WTC11 (cell line): ENCODE measurements at regions not wholly inside any gene's neighbourhood (a gene's known extent, or its start where the extent isn't known, plus 50 kb on each side); places are given as distances from the start of the nearest gene placed in this dataset.

Experiments used
- ATAC-seq: fragments of 200-7000 bp; cut with Tn5 transposase; 2 replicates; pipeline ENCODE4 v1.10.0; 2021; ENCODE audit warnings: mild to moderate bottlenecking, moderate library complexity
- CTCF ChIA-PET: fragments of 300-600 bp; sonication (Branson Sonifier 250); formaldehyde crosslinking; loops from one replicate; lab custom pipeline; 2021; ENCODE audit warnings: antibody characterized with exemption; lab: Charles Lee
- POLR2A ChIA-PET: fragments of 350-600 bp; sonication (Branson Sonifier 250); formaldehyde crosslinking; loops from one replicate; lab custom pipeline; 2021; ENCODE audit warnings: antibody characterized with exemption; lab: Charles Lee
- DNase-seq: peaks from one replicate; pipeline ENCODE4 v3.0.0; 2021; ENCODE audit warnings: low spot score
- H3K27ac Mint-ChIP-seq: 2 replicates; pipeline ENCODE4 v1.8.0; 2021; ENCODE audit warnings: mixed read lengths
- H3K27me3 Mint-ChIP-seq: 2 replicates; pipeline ENCODE4 v1.8.0; 2021; ENCODE audit warnings: low read depth, mild to moderate bottlenecking, moderate library complexity, mixed read lengths
- H3K36me3 Mint-ChIP-seq: 2 replicates; pipeline ENCODE4 v1.8.0; 2021; ENCODE audit warnings: mixed read lengths
- H3K4me1 Mint-ChIP-seq: 2 replicates; pipeline ENCODE4 v1.8.0; 2022; ENCODE audit warnings: mixed read lengths
- H3K4me3 Mint-ChIP-seq: 2 replicates; pipeline ENCODE4 v1.8.0; 2021; ENCODE audit warnings: mild to moderate bottlenecking, moderate library complexity, mixed read lengths
- H3K9me3 Mint-ChIP-seq: 2 replicates; pipeline ENCODE4 v1.8.0; 2021; ENCODE audit warnings: mixed read lengths
- CREB1 ChIP-seq: sonication (generic); formaldehyde crosslinking; IDR thresholded peaks from 2 replicates; pipeline ENCODE4 v1.8.0; 2023; ENCODE audit warnings: mild to moderate bottlenecking, missing genetic modification reagents
- E2F5 ChIP-seq: sonication (generic); formaldehyde crosslinking; IDR thresholded peaks from 2 replicates; pipeline ENCODE4 v1.8.1; 2022; ENCODE audit warnings: mild to moderate bottlenecking, moderate library complexity, missing genetic modification reagents
- FOXP1 ChIP-seq: sonication (generic); formaldehyde crosslinking; IDR thresholded peaks from 2 replicates; pipeline ENCODE4 v1.8.0; 2022; ENCODE audit warnings: missing genetic modification reagents, mild to moderate bottlenecking, moderate library complexity, borderline replicate concordance
- KAT7 ChIP-seq: sonication (generic); formaldehyde crosslinking; IDR thresholded peaks from 2 replicates; pipeline ENCODE4 v1.8.1; 2023; ENCODE audit warnings: missing genetic modification reagents, mild to moderate bottlenecking, borderline replicate concordance
- NFYB ChIP-seq: sonication (generic); formaldehyde crosslinking; conservative IDR thresholded peaks from 2 replicates; pipeline ENCODE4 v1.8.0; 2022; ENCODE audit warnings: low read depth, missing genetic modification reagents
- RORB ChIP-seq: fragments of 250-450 bp; sonication (Bioruptor Pico); IDR thresholded peaks from 2 replicates; pipeline ENCODE4 v1.9.0; 2021; ENCODE audit warnings: mild to moderate bottlenecking
- SMAD3 ChIP-seq: sonication (generic); formaldehyde crosslinking; IDR thresholded peaks from 2 replicates; pipeline ENCODE4 v1.8.0; 2022; ENCODE audit warnings: missing genetic modification reagents, mild to moderate bottlenecking, borderline replicate concordance
- SMAD4 ChIP-seq: sonication (generic); formaldehyde crosslinking; IDR thresholded peaks from 2 replicates; pipeline ENCODE4 v1.8.0; 2022; ENCODE audit warnings: mild to moderate bottlenecking, missing genetic modification reagents
- TEAD4 ChIP-seq: sonication (generic); formaldehyde crosslinking; IDR thresholded peaks from 2 replicates; pipeline ENCODE4 v1.8.0; 2022; ENCODE audit warnings: mild to moderate bottlenecking, missing genetic modification reagents
- ZNF263 ChIP-seq: sonication (generic); formaldehyde crosslinking; IDR thresholded peaks from 2 replicates; pipeline ENCODE4 v1.8.1; 2022; ENCODE audit warnings: low read depth, mild to moderate bottlenecking, moderate library complexity, missing genetic modification reagents
- TF ChIP-seq, protein P1 (sequence below): sonication (generic); formaldehyde crosslinking; IDR thresholded peaks from 2 replicates; pipeline ENCODE4 v1.8.1; 2022; ENCODE audit warnings: mild to moderate bottlenecking, missing genetic modification reagents, moderate library complexity, borderline replicate concordance
- TF ChIP-seq, protein P2 (sequence below): sonication (generic); formaldehyde crosslinking; IDR thresholded peaks from 2 replicates; pipeline ENCODE4 v1.8.0; 2022; ENCODE audit warnings: mild to moderate bottlenecking, missing genetic modification reagents
- TF ChIP-seq, protein P3 (sequence below): sonication (generic); formaldehyde crosslinking; IDR thresholded peaks from 2 replicates; pipeline ENCODE4 v1.8.0; 2022; ENCODE audit warnings: missing genetic modification reagents
- TF ChIP-seq, protein P4 (sequence below): sonication (generic); formaldehyde crosslinking; IDR thresholded peaks from 2 replicates; pipeline ENCODE4 v1.8.1; 2023; ENCODE audit warnings: mild to moderate bottlenecking, missing genetic modification reagents, moderate library complexity
- TF ChIP-seq, protein P5 (sequence below): fragments of 250-450 bp; sonication (Bioruptor Pico); IDR thresholded peaks from 2 replicates; pipeline ENCODE4 v1.9.0; 2021; ENCODE audit warnings: moderate library complexity, mild to moderate bottlenecking, inconsistent platforms, borderline replicate concordance
- TF ChIP-seq, protein P6 (sequence below): sonication (generic); formaldehyde crosslinking; IDR thresholded peaks from 2 replicates; pipeline ENCODE4 v1.8.0; 2023; ENCODE audit warnings: mild to moderate bottlenecking, missing genetic modification reagents

- no peaks in the 10 kb centered on the region for H3K9me3 Mint-ChIP-seq
- no peak for DNase-seq
- ChIA-PET POLR2A (interaction anchor here (0.7 to 1.8 kb wide), 9 partner anchors 110 to 954 kb away, joined by 3 to 12 read pairs (median 4); partner anchors contain the start of genes APEX2, GNL3L, HUWE1 and MAGED2), CTCF (interaction anchor here (0.9 to 4.5 kb wide), 9 partner anchors 9 to 360 kb away, joined by 3 to 43 read pairs (median 4); partner anchors contain the start of genes APEX2 and MAGED2)
- peaks cover 40% of the 10 kb centered on the region for H3K4me1 Mint-ChIP-seq
- H3K27me3 Mint-ChIP-seq, result no peaks in the 10 kb centered on the region
- TF ChIP-seq SMAD3 (CRISPR knock-in tag) (no peak), ZNF263 (no peak), NFYB (no peak), RORB (CRISPR knock-in tag) (no peak), KAT7 (no peak), TEAD4 (CRISPR knock-in tag) (no peak), CREB1 (CRISPR knock-in tag) (no peak)
- TF ChIP-seq, protein P1, sequence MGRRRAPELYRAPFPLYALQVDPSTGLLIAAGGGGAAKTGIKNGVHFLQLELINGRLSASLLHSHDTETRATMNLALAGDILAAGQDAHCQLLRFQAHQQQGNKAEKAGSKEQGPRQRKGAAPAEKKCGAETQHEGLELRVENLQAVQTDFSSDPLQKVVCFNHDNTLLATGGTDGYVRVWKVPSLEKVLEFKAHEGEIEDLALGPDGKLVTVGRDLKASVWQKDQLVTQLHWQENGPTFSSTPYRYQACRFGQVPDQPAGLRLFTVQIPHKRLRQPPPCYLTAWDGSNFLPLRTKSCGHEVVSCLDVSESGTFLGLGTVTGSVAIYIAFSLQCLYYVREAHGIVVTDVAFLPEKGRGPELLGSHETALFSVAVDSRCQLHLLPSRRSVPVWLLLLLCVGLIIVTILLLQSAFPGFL (CRISPR knock-in tag), result no peak
- TF ChIP-seq, protein P2, sequence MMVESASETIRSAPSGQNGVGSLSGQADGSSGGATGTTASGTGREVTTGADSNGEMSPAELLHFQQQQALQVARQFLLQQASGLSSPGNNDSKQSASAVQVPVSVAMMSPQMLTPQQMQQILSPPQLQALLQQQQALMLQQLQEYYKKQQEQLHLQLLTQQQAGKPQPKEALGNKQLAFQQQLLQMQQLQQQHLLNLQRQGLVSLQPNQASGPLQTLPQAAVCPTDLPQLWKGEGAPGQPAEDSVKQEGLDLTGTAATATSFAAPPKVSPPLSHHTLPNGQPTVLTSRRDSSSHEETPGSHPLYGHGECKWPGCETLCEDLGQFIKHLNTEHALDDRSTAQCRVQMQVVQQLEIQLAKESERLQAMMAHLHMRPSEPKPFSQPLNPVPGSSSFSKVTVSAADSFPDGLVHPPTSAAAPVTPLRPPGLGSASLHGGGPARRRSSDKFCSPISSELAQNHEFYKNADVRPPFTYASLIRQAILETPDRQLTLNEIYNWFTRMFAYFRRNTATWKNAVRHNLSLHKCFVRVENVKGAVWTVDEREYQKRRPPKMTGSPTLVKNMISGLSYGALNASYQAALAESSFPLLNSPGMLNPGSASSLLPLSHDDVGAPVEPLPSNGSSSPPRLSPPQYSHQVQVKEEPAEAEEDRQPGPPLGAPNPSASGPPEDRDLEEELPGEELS (CRISPR knock-in tag), result no peak
- TF ChIP-seq, protein P3, sequence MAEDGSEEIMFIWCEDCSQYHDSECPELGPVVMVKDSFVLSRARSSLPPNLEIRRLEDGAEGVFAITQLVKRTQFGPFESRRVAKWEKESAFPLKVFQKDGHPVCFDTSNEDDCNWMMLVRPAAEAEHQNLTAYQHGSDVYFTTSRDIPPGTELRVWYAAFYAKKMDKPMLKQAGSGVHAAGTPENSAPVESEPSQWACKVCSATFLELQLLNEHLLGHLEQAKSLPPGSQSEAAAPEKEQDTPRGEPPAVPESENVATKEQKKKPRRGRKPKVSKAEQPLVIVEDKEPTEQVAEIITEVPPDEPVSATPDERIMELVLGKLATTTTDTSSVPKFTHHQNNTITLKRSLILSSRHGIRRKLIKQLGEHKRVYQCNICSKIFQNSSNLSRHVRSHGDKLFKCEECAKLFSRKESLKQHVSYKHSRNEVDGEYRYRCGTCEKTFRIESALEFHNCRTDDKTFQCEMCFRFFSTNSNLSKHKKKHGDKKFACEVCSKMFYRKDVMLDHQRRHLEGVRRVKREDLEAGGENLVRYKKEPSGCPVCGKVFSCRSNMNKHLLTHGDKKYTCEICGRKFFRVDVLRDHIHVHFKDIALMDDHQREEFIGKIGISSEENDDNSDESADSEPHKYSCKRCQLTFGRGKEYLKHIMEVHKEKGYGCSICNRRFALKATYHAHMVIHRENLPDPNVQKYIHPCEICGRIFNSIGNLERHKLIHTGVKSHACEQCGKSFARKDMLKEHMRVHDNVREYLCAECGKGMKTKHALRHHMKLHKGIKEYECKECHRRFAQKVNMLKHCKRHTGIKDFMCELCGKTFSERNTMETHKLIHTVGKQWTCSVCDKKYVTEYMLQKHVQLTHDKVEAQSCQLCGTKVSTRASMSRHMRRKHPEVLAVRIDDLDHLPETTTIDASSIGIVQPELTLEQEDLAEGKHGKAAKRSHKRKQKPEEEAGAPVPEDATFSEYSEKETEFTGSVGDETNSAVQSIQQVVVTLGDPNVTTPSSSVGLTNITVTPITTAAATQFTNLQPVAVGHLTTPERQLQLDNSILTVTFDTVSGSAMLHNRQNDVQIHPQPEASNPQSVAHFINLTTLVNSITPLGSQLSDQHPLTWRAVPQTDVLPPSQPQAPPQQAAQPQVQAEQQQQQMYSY (CRISPR knock-in tag), result no peak
- H3K4me3 Mint-ChIP-seq, result peak overlapping the region; percentile 91
- H3K27ac Mint-ChIP-seq, result peak overlapping the region; percentile 100
- no peaks in the 10 kb centered on the region for H3K36me3 Mint-ChIP-seq
- ATAC-seq, result no peak
Observed at GRCh38 chrX:54640103-54640690, 110.2 kb downstream of the GNL3L start.

DNA sequence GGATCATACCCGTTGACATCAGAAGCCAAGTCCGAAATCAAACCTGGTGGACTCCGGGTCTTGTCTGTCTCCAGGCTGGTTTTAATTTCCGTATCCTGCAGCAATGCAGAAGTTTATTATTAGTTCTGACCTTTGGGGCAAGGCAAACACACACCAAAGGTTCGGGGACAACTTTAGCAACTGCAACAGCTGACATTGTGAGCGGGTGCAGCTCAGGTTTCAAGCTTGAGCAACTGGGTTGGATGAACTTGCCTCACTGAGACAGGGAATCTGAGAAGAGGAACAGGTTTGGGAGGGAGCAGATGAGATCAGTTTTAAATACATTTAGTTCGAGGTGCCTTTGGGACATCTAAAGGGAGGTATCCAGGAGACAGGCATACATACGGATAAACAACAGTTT, 110.7 kb downstream of the GNL3L start:
- no peaks in the 10 kb centered on the region for H3K36me3 Mint-ChIP-seq
- ChIA-PET CTCF (interaction anchor here (1.2 to 4.5 kb wide), 2 partner anchors 146 to 174 kb away, joined by 3 to 43 read pairs; no protein-coding TSS in a partner anchor), POLR2A (interaction anchor here (0.6 to 1.3 kb wide), 2 partner anchors 19 to 596 kb away, joined by 3 to 4 read pairs; partner anchors contain the start of gene PHF8)
- peaks cover 35% of the 10 kb centered on the region for H3K4me1 Mint-ChIP-seq
- no peak for ATAC-seq
- H3K4me3 Mint-ChIP-seq, result peak overlapping the region; percentile 91
- TF ChIP-seq, protein P4, sequence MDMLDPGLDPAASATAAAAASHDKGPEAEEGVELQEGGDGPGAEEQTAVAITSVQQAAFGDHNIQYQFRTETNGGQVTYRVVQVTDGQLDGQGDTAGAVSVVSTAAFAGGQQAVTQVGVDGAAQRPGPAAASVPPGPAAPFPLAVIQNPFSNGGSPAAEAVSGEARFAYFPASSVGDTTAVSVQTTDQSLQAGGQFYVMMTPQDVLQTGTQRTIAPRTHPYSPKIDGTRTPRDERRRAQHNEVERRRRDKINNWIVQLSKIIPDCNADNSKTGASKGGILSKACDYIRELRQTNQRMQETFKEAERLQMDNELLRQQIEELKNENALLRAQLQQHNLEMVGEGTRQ, result no peak
- TF ChIP-seq, protein P3 (CRISPR knock-in tag), result peak; percentile 71
- TF ChIP-seq, protein P5, sequence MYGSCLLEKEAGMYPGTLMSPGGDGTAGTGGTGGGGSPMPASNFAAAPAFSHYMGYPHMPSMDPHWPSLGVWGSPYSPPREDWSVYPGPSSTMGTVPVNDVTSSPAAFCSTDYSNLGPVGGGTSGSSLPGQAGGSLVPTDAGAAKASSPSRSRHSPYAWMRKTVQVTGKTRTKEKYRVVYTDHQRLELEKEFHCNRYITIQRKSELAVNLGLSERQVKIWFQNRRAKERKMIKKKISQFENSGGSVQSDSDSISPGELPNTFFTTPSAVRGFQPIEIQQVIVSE (CRISPR knock-in tag), result no peak
- TF ChIP-seq SMAD4 (CRISPR knock-in tag), result no peak
- TF ChIP-seq E2F5, result no peak
- TF ChIP-seq, protein P6, sequence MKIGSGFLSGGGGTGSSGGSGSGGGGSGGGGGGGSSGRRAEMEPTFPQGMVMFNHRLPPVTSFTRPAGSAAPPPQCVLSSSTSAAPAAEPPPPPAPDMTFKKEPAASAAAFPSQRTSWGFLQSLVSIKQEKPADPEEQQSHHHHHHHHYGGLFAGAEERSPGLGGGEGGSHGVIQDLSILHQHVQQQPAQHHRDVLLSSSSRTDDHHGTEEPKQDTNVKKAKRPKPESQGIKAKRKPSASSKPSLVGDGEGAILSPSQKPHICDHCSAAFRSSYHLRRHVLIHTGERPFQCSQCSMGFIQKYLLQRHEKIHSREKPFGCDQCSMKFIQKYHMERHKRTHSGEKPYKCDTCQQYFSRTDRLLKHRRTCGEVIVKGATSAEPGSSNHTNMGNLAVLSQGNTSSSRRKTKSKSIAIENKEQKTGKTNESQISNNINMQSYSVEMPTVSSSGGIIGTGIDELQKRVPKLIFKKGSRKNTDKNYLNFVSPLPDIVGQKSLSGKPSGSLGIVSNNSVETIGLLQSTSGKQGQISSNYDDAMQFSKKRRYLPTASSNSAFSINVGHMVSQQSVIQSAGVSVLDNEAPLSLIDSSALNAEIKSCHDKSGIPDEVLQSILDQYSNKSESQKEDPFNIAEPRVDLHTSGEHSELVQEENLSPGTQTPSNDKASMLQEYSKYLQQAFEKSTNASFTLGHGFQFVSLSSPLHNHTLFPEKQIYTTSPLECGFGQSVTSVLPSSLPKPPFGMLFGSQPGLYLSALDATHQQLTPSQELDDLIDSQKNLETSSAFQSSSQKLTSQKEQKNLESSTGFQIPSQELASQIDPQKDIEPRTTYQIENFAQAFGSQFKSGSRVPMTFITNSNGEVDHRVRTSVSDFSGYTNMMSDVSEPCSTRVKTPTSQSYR (CRISPR knock-in tag), result no peak
- no peak for TF ChIP-seq FOXP1 (CRISPR knock-in tag)
- no peaks in the 10 kb centered on the region for H3K27me3 Mint-ChIP-seq
- no peak for DNase-seq
- no peaks in the 10 kb centered on the region for H3K9me3 Mint-ChIP-seq
- peak overlapping the region; percentile 88 for H3K27ac Mint-ChIP-seq
